ENCODE measurements at regions not wholly inside any gene's neighbourhood (a gene's known extent, or its start where the extent isn't known, plus 50 kb on each side); places are given as distances from the start of the nearest gene placed in this dataset.

DNA sequence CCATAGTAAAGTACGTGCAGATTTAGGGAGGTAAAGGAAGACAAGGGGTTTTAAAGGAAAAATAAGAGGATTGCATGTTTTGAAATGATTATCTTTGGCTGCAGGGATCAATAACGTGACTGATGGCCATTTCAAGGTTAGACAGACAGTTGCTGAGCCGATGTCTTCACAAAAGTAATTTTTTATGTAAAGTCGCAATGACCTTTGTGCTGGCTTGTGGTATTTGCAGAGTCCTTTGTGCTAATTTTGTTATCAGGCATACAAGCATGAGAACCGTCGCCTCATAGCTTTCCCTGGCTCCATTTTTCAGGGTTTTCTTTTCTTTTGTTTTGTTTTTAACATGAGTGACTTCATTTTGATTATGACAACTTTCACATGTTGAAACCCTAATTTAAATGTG lies 605.7 kb upstream of the GJE1 start:
- TF ChIP-seq CTCF (IDR thresholded peaks at IDR 0.05), result no peak
- TF ChIP-seq POLR2A (IDR thresholded peaks at IDR 0.05), result no peak
- no peak for TF ChIP-seq POLR2AphosphoS5 (IDR thresholded peaks at IDR 0.05)
